Upper lobe of left lung (tissue), 4 donors: ENCODE measurements at regions not wholly inside any gene's neighbourhood (a gene's known extent, or its start where the extent isn't known, plus 50 kb on each side); places are given as distances from the start of the nearest gene placed in this dataset.

Experiments
- POLR2A ChIP-seq, 4 donors: fragments of 450-650 bp; IDR thresholded peaks; one replicate each; pipeline ENCODE4 v1.5.1; 2016 to 2017; ENCODE audit warnings: antibody characterized with exemption in 4 of 4, mild to moderate bottlenecking in 2 of 4
- POLR2AphosphoS5 ChIP-seq, 2 donors: sonication (generic); formaldehyde crosslinking; IDR thresholded peaks; one replicate each; pipeline ENCODE4 v1.5.1; 2017; ENCODE audit warnings: antibody characterized with exemption in 2 of 2
- TF ChIP-seq, protein P1 (sequence below), 6 experiments: fragments of 450-650 bp in 4 of 6; fragments of 200-600 bp in 2 of 6; sonication (generic) in 2 of 6; IDR thresholded peaks; one replicate each; pipeline ENCODE4 v1.5.1; 2016 to 2019; ENCODE audit warnings: antibody characterized with exemption in 6 of 6

DNA sequence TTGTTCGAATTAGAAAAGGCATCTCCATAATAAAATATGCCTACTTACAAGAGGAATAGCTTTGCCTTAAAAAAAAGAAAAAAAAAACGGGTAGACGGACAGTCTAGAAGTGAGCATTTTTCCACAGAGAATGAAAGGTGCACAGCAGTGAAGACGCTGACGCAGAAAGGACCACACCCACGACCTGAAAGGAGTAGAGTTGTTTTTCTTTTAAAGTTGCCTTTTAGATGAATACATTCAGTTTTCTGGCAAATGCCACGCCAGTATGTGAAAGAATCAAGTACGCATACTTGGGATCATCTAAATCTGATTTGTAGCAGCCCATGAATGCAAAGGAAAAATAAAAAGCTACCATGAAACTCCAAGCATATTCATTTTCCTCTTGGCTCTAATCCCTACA, 809.2 kb upstream of the SOX11 start:
- TF ChIP-seq, protein P1, sequence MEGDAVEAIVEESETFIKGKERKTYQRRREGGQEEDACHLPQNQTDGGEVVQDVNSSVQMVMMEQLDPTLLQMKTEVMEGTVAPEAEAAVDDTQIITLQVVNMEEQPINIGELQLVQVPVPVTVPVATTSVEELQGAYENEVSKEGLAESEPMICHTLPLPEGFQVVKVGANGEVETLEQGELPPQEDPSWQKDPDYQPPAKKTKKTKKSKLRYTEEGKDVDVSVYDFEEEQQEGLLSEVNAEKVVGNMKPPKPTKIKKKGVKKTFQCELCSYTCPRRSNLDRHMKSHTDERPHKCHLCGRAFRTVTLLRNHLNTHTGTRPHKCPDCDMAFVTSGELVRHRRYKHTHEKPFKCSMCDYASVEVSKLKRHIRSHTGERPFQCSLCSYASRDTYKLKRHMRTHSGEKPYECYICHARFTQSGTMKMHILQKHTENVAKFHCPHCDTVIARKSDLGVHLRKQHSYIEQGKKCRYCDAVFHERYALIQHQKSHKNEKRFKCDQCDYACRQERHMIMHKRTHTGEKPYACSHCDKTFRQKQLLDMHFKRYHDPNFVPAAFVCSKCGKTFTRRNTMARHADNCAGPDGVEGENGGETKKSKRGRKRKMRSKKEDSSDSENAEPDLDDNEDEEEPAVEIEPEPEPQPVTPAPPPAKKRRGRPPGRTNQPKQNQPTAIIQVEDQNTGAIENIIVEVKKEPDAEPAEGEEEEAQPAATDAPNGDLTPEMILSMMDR (IDR thresholded peaks at IDR 0.05) = no peak
- TF ChIP-seq POLR2A (IDR thresholded peaks at IDR 0.05) (no peak), POLR2AphosphoS5 (IDR thresholded peaks at IDR 0.05) (no peak)
